Left cardiac atrium (tissue), 4 donors: ENCODE measurements at regions not wholly inside any gene's neighbourhood (a gene's known extent, or its start where the extent isn't known, plus 50 kb on each side); places are given as distances from the start of the nearest gene placed in this dataset.
"Not testable (repeated sequence)": the region's sequence is repeated elsewhere in the genome, so short reads cannot be mapped to it uniquely, and the experiment has no call there.

Experiments
- ATAC-seq, 2 donors: fragments of 200-7000 bp; cut with Tn5 transposase; one replicate each; pipeline ENCODE4 v1.9.1; 2020; ENCODE audit warnings: mild to moderate bottlenecking in 2 of 2, moderate library complexity in 2 of 2
- DNase-seq: peaks from one replicate; pipeline ENCODE4 v3.0.0-alpha.2; 2020
- intact Hi-C, 2 donors: fragments of 100-400 bp; cut with DNase I; formaldehyde crosslinking; loops; one replicate each; pipeline versions ENCODE4 v1.14.1 to v1.15.1; 2022 to 2023
- donor health status: DM: no; HTN: yes; CAD: no.
- donor health status: DM: no; HTN: yes; CAD: no; lungs with severe emphysema.
- donor health status: DM: yes; HTN: yes; CAD: no.
- donor health status: Dilated cardiomyopathy.

DNA sequence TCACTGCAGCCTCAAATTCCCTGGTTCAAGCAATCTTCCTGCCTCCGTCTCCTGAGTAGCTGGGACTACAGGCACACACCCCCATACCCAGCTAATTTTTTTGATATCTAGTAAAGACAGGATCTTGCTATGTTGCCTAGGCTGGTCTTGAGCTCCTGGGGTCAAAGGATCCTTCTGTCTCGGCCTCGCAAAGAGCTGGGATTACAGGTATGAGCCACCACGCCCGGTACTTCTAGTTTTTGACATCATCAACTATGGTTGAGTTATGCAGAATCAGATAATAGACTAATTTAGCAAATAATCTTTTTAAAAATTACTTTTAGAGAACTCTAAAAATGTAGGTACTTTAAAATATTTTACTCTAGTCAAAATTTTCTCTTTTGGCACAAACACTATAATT, 166.2 kb downstream of the SOX4 start:
- intact Hi-C loops = no loop called here
- ATAC-seq (no peak), DNase-seq (no peak)

- DNase-seq, intact Hi-C loops, ATAC-seq: not testable (repeated sequence)
These were observed 167.6 kb downstream of the SOX4 start for GRCh38 chr6:21761053-21761730.

- ATAC-seq (no peak), DNase-seq (no peak)
- intact Hi-C loops = no loop called here
These were observed 171.4 kb downstream of the SOX4 start for GRCh38 chr6:21764989-21765388.

- no peak for DNase-seq
- ATAC-seq = peak in 1 of 2 donors; percentile 47
- intact Hi-C loops = no loop called here
These were observed 174.5 kb downstream of the SOX4 start for GRCh38 chr6:21767891-21768648.

DNA sequence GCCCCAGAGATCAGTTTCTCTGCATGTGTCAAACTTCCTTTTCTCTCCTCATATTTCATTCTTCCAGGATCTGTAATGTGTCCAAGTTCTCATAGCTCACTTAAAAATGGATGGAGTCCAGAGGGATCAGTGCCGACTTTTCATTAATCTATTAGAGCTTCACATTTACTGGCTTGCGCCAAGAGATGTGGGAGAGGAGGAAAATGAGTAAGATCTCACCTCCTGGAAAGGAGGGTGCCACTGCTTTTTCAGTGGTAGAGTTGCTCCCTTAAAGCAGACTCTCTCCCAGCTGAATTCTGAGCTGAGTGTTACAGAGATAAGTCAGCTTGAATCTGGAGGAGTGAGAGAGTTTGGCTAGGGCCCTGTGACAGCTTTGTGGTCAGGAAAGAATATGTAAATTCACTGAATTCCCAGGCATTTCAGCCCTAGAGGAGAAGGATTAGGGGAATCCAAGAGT, 175.9 kb downstream of the SOX4 start:
- ATAC-seq (peak; percentile 96 to 98), DNase-seq (peak; percentile 35)
- intact Hi-C loops = no loop called here

DNA sequence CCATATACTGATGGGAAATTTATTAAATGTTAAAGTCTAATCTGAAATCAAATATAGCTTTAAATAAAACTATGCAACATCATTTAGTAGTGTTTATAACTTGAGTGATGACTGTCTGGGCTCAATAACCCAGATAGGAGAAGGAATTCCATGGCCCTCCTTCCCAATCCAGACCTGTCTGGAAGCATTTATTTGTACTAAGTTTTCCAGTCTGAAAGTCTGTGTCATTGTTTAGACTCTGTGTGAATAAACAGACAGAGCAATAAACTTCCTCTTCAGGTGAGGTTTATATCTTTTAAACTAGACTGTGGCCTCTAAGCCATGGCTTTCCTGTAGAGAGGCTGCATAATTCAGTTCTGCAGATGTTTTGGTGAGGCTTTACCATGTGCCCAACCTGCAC, 176.4 kb downstream of the SOX4 start:
- no peak for ATAC-seq
- intact Hi-C loops = no loop called here
- DNase-seq = no peak

GRCh38 chr6:21771626-21772320, 178.2 kb downstream of the SOX4 start:
- ATAC-seq (no peak), DNase-seq (no peak)
- intact Hi-C loops = no loop called here

DNA sequence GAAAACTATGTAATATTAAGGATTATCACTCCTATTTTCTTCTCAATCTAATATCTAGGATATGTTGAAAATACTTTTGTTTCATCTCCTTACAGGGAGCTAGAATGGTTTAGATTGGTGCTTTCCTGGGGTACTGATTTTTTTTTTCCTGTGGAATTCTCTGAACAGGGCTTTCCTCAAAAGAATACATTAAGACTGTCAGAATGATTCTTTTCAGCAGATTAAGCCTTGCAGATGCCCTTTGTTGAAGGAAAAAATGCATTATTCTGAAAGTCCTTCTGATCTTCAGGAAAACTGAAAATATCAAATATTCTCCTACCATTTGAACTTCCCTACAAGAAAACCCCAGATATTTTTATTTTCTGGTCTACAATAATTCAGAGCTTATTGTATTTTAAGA, 178.9 kb downstream of the SOX4 start:
- ATAC-seq (no peak), DNase-seq (no peak)
- intact Hi-C loops = no loop called here

GRCh38 chr6:21772884-21773575, 179.5 kb downstream of the SOX4 start:
- ATAC-seq = no peak
- intact Hi-C loops = no loop called here
- DNase-seq = no peak

GRCh38 chr6:21773576-21773968, 180.0 kb downstream of the SOX4 start:
- ATAC-seq = no peak
- intact Hi-C loops = no loop called here

GRCh38 chr6:21777846-21778245, 184.3 kb downstream of the SOX4 start:
- DNase-seq (no peak), ATAC-seq (no peak)
- intact Hi-C loops = no loop called here

More at GRCh38 chr6:21773576-21773968, 180.0 kb downstream of the SOX4 start:
- no peak for DNase-seq

GRCh38 chr6:21780141-21780540, 186.6 kb downstream of the SOX4 start:
- intact Hi-C loops = no loop called here

GRCh38 chr6:21780679-21781078, 187.1 kb downstream of the SOX4 start:
- intact Hi-C loops = no loop called here
- DNase-seq (no peak), ATAC-seq (no peak)

More at GRCh38 chr6:21780141-21780540, 186.6 kb downstream of the SOX4 start:
- no peak for DNase-seq
- ATAC-seq = no peak

DNA sequence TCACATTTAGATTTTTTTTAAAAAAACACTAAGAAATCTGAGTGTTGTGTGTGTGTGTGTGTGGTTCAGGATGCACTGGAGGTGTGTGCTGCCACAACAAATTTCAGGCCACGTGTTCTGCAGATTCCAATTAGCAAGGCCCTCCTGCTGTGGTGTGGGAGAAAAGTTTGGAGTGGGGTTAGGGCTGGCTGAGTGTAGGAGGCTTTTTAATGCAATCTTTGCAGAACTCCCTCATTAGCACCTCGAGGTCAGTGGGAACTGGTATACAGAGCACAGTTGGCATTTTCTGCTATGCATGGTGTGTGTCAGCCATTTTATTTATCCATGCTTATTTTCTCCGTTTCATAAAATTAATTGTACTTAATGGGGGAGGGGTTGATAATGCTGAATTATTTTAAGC, 187.6 kb downstream of the SOX4 start:
- ATAC-seq (no peak), DNase-seq (no peak)
- intact Hi-C loops = no loop called here

GRCh38 chr6:21785164-21785563, 191.6 kb downstream of the SOX4 start:
- DNase-seq (no peak), ATAC-seq (no peak)
- intact Hi-C loops = no loop called here

GRCh38 chr6:21791056-21791455, 197.5 kb downstream of the SOX4 start:
- intact Hi-C loops = no loop called here
- no peak for DNase-seq
- ATAC-seq = no peak

DNA sequence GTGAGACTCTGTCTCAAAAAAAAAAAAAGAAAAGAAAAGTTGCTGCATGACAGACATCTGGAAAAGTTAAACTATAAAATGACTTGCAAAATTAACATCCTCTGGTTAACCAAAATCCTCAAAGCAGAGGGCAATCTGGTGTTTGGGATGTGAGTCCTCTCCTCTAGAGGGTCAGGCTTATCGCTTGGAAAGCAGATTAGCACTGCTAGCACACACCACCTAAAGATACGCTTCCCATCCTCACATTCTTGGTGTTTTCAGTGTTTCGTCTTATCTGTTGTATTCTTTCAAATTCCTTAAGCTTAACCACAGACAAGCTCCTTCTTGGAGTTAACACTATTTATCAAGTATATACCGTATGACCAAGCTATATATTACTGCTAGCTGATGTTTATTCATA, 198.0 kb downstream of the SOX4 start:
- intact Hi-C loops = no loop called here
- DNase-seq = no peak
- no peak for ATAC-seq

DNA sequence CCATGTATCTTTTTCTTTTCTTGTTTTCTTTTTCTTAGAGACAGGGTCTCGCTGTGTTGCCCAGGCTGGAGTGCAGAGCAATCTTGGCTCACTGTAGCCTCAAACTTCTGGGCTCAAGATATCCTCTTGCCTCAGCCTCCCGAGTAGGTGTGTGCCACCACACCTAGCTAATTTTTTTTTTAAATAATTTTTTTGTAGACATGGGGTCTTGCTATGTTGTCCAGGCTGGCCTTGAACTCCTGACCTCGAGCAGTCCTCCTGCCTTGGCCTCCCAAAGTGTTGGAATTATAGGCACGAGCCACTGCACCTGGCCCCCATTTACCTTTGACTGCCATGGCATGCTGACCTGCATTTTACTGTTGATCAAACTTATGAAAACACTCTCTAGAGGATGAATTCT, 198.6 kb downstream of the SOX4 start:
- no peak for DNase-seq
- intact Hi-C loops = no loop called here
- ATAC-seq = no peak

GRCh38 chr6:21796979-21797378, 203.4 kb downstream of the SOX4 start:
- ATAC-seq, intact Hi-C loops, DNase-seq: not testable (repeated sequence)

DNA sequence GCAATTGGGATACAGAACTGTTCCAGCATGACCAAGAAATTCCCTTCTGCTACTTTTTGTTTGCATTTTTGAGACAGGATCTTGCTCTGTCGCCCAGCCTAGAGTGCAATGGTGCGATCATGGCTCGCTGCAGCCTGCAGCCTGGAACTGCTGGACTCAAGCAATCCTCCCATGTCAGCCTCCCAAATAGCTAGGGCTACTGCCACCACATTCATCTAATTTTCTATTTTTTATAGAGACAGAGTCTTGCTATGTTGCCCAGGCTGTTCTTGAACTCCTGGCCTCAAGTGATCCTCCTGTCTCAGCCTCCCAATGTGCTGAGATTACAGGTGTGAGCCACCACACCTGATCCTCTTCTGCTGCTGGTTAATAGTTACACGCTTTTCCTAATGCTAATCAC, 204.9 kb downstream of the SOX4 start:
- ATAC-seq (no peak), DNase-seq (no peak)
- intact Hi-C loops = no loop called here
